Mucosa of gallbladder (tissue), 1 donor: ENCODE measurements at regions not wholly inside any gene's neighbourhood (a gene's known extent, or its start where the extent isn't known, plus 50 kb on each side); places are given as distances from the start of the nearest gene placed in this dataset.

Experiments used
- DNase-seq: peaks from one replicate; pipeline ENCODE4 v3.0.0-alpha.2; 2020; ENCODE audit warnings: low spot score
- donor health status: DM: no; HTN: no; CAD: no.

DNA sequence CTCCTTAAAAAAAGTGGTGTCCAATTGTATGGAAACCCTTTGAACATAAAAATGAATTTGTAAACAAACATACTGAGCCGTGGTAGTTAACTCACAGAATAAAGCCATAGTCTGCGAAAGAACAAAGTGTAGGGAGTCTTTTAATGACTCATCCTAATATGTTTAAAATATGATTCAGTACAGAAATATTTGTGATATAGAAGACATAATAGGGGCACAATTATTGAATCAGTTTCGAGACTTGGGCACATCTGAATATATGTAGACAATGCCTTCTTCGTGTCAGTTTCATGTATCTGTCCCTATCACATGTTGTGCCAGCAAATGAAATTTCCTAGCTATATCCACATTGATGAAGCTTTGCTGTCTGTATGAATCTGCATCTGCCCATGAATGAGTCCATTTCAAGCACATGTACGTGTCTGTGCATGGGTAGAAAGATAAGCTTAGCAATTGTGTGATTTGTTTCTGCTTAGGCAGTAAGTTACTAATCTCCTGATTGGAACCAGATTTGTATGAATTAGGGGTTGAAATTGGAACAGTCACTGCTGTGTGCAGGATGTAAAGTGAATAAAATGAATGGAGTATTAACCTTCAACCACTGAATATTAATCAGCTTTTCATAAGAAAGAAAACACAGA, 112.5 kb upstream of the SOX9 start:
- DNase-seq = no peak

GRCh38 chr17:72011561-72011960, 109.3 kb upstream of the SOX9 start:
- no peak for DNase-seq

DNA sequence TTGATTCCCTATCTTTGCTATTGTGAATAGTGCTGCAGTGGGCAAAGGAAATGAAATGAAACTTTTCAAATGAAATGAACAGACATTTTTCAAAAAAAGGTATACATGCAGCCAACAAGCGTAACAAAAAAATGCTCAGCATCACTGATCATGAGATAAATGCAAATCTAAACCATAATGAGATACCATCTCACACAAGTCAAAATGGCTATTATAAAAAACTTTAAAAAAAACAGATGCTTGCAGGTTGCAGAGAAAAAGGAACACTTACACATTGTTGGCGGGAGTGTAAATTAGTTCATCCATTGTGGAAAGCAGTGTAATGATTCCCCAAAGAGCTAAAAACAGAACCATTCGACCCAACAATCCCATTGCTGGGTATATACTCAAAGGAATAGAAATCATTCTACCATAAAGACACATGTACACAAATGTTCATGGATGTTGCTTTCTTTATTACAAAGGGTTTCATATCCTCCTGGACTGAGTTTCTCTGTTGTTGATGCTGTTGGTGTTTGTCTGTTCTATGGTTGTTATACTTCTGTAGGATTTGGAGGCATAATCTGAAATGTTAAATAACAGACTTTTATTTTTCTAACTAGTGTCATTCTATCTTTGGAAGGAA, 99.3 kb upstream of the SOX9 start:
- no peak for DNase-seq

DNA sequence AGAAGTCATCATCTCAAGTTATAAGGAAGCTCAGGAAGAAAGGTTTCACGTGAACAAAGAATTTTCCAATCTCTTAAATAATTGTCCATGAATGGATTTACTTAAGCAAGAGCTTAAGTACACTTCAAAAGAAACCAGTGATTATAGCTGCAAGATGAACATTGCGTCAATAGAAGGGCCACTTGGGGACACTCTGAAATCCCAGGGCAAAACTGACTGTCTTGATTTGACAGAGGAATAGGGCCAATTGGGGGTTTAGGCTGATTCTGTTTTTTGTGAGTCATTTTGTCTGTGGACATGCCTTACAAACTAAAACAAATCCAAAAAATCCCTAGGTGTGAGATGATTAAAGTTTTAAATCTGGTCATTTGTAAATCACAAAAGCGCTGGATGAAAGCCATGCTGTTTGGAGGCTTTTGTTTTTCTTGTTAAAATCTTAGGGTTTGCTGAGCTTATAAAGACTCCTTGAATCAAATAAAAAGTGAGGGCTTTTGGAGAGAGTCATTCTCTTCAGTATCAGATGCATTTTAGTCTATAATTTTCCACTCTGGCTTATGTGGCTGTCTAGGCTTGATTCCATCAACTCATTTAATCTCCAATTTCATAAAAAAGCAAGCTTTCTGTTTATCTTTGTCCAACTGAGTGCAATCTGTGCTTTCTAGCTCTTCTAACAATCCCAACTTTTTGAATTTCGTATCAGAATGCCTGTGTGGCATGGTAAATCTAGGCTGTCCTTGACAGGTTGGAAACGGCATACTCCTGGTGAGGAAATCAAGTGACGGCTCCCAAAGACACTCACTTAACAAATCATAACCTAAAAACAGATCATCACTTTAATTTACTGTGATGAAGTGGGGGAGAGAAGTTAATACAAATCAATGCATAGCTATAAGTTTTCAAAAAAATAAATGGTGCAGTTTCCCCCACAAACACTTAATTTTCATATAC, 98.2 kb upstream of the SOX9 start:
- DNase-seq = no peak

DNA sequence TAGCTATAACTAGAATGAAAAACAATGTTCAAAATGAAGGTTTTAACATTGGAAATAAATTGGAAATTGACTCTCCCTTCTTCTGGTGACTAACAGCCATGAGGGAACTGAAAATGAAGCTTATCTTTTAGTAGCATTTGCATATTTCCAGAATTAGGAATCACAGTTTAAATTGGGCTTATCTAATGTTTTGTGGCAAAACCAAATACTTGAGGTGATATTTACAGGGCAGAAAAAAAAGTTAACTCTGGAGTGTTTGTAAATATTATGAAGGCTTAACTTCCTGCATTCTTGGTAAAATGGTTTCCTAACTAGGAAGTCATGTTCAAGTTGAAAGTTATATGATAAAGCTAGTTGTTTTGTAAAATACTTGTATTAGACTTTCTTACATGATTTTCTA, 96.4 kb upstream of the SOX9 start:
- no peak for DNase-seq

DNA sequence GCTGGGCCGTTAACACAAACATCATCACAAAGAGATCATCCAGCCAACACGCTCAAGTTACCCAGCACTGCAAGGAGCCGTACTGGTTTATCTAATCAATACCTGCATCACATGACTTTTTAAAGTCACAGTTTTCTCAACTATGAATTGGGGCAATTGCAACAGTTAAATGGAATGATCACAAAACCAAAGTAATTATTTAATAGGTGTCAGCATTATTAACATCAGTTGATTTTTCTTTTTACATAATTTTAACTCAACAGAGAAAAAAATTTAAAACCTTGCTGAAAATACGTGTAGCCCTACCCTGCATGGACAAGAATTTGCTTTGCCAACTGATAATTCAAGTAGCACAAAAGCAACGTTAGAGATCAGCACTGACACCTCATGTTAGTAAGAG, 95.7 kb upstream of the SOX9 start:
- DNase-seq = no peak

DNA sequence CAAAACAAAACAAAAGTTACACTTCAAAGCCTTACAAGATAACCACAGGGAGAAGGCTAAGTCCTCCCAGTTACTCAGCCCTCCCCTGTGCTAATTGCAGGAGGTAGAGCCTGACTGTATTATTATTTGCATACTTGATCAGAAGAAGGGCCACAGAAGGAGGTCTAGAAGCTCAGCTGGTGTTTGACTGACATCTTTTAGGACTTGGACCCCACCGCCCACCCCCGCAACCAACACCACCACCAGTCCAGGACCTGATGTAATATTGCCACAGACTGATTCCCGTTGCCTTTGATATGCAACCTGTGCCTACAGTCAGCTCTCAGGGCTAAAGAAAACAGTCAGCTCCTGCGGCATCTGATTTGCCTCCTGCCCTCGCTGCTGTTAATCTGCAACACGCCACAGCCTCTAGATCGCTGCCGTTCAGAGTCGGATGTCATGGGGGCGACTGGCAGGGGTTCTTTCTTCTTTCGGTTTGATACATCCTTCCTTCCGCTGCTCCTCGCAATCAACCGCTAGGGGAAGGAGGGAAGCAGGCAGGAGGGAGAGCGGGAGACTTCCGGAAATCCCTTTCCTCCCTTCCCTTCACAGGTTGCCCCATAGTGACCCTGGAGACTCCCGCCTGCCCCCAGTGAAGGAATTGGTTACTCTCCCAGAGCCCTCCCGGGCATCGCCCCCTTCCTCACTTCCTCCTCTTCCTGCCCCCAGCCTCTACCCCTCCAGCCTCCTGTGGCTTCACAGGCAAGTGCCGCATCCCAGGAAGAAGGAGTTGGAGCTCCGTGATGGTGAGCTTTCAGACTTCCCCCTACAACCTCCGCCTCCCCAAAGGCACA, 90.5 kb upstream of the SOX9 start:
- peak; percentile 34 for DNase-seq

DNA sequence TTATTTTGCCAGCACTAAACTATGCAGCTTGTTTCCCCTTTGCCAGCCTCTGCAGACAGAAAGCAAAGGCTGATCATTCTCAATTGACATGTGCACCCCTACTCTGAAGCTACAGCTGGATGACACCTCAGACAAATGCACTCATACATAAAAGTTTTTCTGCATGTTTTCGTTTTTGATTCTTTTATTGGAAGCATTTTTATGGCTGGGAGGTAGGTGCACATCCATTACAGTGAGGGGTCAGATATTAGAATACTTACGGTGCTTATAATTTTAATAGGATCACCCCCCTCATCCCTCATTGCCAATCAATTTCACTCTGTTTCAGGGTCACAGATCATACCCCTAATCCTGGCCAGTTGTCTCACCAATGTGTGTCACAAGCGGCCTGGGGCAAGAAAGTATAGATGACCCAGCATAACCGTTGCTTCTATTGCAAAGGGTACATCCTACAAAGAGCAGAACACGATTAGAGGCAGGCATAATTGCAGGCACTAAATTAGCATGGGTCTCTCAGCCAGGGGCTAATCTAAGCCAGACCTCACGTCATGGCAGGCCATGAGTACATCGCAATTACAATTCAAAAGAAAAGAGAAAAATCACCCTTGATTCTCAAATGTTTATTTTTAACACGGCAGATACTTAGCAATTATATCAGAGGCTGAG, 89.5 kb upstream of the SOX9 start:
- no peak for DNase-seq

GRCh38 chr17:72033334-72033733, 87.5 kb upstream of the SOX9 start:
- DNase-seq = no peak

DNA sequence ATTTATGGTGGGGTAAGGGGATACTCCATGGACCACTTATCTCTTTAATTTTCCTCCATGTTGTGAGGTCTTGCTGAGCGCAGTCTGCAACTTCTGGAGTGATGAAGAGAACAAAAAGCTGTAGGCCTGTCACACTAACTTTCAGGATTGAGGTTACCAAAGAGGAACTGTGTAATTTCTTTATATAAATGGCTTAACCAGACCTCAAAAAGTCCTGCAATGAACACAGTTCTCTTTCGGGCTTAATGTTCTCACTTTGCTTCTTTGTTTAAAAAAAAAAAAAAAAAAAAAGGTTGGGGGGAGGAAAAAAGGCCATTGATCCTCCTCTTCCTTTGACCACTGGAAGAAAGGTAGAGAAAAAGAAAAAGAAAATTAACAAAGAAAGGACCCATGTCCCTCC, 86.8 kb upstream of the SOX9 start:
- no peak for DNase-seq

DNA sequence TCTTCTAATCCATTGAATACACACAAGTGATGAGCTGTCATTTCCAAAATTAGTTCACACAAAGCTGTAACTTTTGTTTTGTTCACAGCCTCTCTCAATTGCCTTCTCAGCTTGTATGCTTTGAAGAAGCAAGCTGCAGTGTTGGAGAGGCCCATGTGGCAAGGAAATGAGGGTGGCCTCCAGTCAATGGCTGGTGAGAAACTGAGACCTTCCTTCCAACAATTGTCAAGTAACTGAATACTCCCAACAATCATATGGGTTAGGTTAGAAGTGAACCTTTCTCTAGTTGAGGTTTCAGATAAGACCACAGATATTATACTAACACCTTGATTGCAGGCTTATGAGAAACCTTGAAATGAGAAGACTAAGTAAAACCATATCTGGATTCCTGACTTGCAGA, 82.4 kb upstream of the SOX9 start:
- DNase-seq = no peak

- no peak for DNase-seq
These were observed 81.3 kb upstream of the SOX9 start for GRCh38 chr17:72039490-72039889.

- no peak for DNase-seq
These were observed 74.6 kb upstream of the SOX9 start for GRCh38 chr17:72046178-72046577.

- no peak for DNase-seq
These were observed 73.9 kb upstream of the SOX9 start for GRCh38 chr17:72046643-72047612.

- no peak for DNase-seq
These were observed 70.9 kb upstream of the SOX9 start for GRCh38 chr17:72049914-72050313.

- DNase-seq = no peak
These were observed 67.8 kb upstream of the SOX9 start for GRCh38 chr17:72053036-72053435.

DNA sequence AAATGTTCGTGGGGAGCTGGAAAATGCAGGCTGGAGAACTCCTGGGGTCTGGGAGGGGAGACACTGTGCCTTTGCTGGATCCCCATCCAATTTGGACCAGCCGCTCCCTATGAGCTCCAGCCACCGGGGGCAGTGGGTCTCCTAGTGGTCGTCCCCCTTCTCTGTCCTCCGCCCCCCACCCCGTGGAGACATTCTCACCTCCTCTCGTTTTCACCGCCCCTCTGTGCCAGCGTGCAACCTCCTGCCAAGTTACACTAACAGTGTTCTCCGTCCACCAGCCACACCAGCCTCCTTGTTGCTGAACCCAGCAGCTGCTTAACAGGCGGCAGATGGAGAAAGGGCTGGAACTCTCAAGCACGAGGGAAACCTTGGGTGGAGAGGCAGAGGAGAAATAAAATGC, 67.4 kb upstream of the SOX9 start:
- DNase-seq = no peak

DNA sequence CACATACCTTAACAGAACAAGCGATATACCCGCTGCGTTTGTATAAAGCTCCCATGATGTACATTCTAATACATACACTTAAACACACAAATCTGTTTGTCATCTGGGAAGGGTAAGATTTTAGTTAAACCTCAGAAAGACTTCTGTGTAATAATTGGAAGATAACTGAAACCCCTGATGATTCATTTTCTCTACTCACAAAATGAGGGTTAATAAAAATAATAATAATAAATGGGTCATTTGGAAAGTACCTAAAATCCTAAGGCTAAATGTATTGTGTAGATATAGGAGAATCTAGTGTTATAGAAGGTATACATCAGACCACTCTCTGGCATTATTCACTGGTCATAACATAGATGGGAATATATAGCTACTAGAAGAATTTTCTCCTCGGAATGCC, 64.7 kb upstream of the SOX9 start:
- DNase-seq = no peak

DNA sequence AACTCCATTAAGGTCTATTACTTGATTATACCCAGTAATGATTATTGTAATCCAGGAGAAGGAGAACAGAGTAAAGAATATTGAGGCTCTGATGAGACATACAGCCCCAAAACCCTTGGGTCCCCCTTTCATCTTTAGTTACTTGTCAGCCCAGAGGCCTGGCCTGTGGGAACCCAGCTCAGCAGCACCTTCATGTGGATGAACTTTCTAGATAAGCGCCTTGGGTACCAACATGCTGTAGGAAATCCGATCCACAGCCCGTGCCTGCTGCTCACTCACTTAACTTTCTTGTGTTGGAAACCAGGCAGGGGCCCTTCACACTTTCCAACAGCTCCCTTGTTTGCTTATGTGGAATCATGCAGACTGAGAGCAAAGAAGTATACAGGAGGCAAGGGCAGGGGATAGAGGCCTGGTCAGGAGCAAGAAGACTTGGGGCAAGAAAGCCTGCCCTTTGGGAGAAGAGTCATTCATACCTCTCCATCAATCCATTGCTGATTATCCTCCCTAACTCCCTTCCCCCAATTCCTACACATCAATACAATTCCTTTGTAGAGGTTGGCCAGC, 64.0 kb upstream of the SOX9 start:
- DNase-seq = no peak

DNA sequence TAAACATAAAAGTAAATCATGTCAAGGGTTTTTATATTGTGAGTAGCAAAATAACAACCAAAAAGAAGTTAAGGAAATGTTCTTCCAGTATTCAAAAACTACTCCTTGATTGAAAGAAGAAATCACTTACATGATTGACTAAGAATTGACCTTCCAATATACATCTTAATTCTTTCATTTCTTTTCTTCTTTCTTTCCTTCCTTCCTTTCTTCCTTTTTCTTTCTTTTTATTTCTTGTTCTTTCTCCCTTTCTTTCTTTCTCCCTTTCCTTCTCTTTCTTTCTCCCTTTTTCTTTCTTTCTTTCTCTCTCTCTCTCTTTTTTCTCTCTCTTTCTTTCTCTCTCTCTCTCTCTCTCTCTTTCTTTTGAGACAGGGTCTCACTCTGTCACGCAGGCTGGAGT, 60.7 kb upstream of the SOX9 start:
- DNase-seq = no peak
